ENCODE measurements at regions not wholly inside any gene's neighbourhood (a gene's known extent, or its start where the extent isn't known, plus 50 kb on each side); places are given as distances from the start of the nearest gene placed in this dataset.

- TF ChIP-seq CTCF (conservative IDR thresholded peaks at IDR 0.05) (no peak), ZFX (IDR thresholded peaks at IDR 0.05) (no peak)
Observed at GRCh38 chr1:14511796-14512585, 86.5 kb upstream of the KAZN start.

Measured in C4-2B (cell line).